Neural progenitor cell (in vitro differentiated cells): ENCODE measurements at regions not wholly inside any gene's neighbourhood (a gene's known extent, or its start where the extent isn't known, plus 50 kb on each side); places are given as distances from the start of the nearest gene placed in this dataset.

Experiments
- EZH2 ChIP-seq: fragments of 200-600 bp; sonication (generic); IDR thresholded peaks from 2 replicates; pipeline ENCODE4 v1.6.1; 2017; ENCODE audit warnings: antibody characterized with exemption, mild to moderate bottlenecking, moderate library complexity
- TF ChIP-seq, protein P1 (sequence below): fragments of 200-600 bp; sonication (generic); IDR thresholded peaks from 2 replicates; pipeline ENCODE4 v1.5.1; 2017; ENCODE audit warnings: antibody characterized with exemption, mild to moderate bottlenecking

- TF ChIP-seq, protein P1, sequence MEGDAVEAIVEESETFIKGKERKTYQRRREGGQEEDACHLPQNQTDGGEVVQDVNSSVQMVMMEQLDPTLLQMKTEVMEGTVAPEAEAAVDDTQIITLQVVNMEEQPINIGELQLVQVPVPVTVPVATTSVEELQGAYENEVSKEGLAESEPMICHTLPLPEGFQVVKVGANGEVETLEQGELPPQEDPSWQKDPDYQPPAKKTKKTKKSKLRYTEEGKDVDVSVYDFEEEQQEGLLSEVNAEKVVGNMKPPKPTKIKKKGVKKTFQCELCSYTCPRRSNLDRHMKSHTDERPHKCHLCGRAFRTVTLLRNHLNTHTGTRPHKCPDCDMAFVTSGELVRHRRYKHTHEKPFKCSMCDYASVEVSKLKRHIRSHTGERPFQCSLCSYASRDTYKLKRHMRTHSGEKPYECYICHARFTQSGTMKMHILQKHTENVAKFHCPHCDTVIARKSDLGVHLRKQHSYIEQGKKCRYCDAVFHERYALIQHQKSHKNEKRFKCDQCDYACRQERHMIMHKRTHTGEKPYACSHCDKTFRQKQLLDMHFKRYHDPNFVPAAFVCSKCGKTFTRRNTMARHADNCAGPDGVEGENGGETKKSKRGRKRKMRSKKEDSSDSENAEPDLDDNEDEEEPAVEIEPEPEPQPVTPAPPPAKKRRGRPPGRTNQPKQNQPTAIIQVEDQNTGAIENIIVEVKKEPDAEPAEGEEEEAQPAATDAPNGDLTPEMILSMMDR = no peak
- no peak for TF ChIP-seq EZH2
These were observed 1041.6 kb upstream of the PRKX start for GRCh38 chrX:4754878-4755604.
